GM23338 (cell line): ENCODE measurements at regions not wholly inside any gene's neighbourhood (a gene's known extent, or its start where the extent isn't known, plus 50 kb on each side); places are given as distances from the start of the nearest gene placed in this dataset.

Experiments
- CTCF ChIP-seq, 2 experiments: fragments of 200-600 bp in 1 of 2; sonication (generic) in 1 of 2; conservative IDR thresholded peaks; 2 replicates each; pipeline versions ENCODE4 v1.5.1 to v1.6.1; 2016 to 2017; ENCODE audit warnings: antibody characterized with exemption in 2 of 2, low read depth in 2 of 2, mild to moderate bottlenecking in 2 of 2, moderate library complexity in 1 of 2
- ETS1 ChIP-seq: IDR thresholded peaks from 2 replicates; pipeline ENCODE4 v1.6.1; 2016; ENCODE audit warnings: antibody characterized with exemption
- EZH2 ChIP-seq: fragments of 200-600 bp; sonication (generic); IDR thresholded peaks from one replicate; pipeline ENCODE4 v1.8.0; 2017; ENCODE audit warnings: antibody characterized with exemption, mild to moderate bottlenecking, low read depth; ENCODE audit not compliant: unreplicated experiment
- JUNB ChIP-seq: IDR thresholded peaks from one replicate; pipeline ENCODE4 v1.6.1; 2016; ENCODE audit warnings: antibody characterized with exemption; ENCODE audit not compliant: unreplicated experiment
- POLR2AphosphoS5 ChIP-seq: IDR thresholded peaks from 2 replicates; pipeline ENCODE4 v1.6.1; 2016; ENCODE audit warnings: antibody characterized with exemption, low read depth
- ZNF114 ChIP-seq: fragments of 250-450 bp; sonication (Bioruptor Pico); IDR thresholded peaks from 2 replicates; pipeline ENCODE4 v1.5.0; 2020; ENCODE audit warnings: mild to moderate bottlenecking, moderate library complexity
- TF ChIP-seq, protein P1 (sequence below): IDR thresholded peaks from one replicate; pipeline ENCODE4 v1.6.1; 2018; ENCODE audit warnings: antibody characterized with exemption; ENCODE audit not compliant: unreplicated experiment

DNA sequence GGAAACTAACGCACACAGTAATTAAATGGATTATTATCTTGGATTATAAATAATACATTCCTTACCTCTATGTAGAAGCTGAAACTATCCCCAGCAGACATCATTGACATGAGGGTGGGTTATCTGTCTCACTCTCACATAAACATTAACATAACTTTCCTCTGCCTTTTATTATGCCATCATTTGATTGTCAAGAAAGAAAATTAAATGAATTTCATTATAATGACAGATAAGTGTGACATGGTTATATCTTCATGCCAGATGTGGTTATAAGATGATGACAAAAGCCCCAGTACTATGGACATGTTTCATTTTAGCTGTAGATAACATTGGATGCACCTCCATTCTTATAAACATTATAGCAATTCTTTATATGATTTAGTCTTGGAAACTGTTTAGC lies 476.5 kb downstream of the KCNT2 start:
- TF ChIP-seq CTCF (conservative IDR thresholded peaks at IDR 0.05; ENCODE audit: low read depth in 2 of 2) (no peak), EZH2 (no peak), POLR2AphosphoS5 (no peak), ETS1 (no peak), ZNF114 (no peak), JUNB (no peak)
- TF ChIP-seq, protein P1, sequence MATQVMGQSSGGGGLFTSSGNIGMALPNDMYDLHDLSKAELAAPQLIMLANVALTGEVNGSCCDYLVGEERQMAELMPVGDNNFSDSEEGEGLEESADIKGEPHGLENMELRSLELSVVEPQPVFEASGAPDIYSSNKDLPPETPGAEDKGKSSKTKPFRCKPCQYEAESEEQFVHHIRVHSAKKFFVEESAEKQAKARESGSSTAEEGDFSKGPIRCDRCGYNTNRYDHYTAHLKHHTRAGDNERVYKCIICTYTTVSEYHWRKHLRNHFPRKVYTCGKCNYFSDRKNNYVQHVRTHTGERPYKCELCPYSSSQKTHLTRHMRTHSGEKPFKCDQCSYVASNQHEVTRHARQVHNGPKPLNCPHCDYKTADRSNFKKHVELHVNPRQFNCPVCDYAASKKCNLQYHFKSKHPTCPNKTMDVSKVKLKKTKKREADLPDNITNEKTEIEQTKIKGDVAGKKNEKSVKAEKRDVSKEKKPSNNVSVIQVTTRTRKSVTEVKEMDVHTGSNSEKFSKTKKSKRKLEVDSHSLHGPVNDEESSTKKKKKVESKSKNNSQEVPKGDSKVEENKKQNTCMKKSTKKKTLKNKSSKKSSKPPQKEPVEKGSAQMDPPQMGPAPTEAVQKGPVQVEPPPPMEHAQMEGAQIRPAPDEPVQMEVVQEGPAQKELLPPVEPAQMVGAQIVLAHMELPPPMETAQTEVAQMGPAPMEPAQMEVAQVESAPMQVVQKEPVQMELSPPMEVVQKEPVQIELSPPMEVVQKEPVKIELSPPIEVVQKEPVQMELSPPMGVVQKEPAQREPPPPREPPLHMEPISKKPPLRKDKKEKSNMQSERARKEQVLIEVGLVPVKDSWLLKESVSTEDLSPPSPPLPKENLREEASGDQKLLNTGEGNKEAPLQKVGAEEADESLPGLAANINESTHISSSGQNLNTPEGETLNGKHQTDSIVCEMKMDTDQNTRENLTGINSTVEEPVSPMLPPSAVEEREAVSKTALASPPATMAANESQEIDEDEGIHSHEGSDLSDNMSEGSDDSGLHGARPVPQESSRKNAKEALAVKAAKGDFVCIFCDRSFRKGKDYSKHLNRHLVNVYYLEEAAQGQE = no peak
